Activated T-helper 17 cell treated with anti-CD3 and anti-CD28 coated beads, Interleukin-2, amount 50 U/mL, for 72 hours (primary cell): ENCODE measurements at regions not wholly inside any gene's neighbourhood (a gene's known extent, or its start where the extent isn't known, plus 50 kb on each side); places are given as distances from the start of the nearest gene placed in this dataset.

ENCODE experiments used
- ATAC-seq: fragments of 150-1000 bp; cut with Tn5 transposase; replicated peaks from 2 replicates; pipeline ENCODE4 v1.10.0; 2021; ENCODE audit warnings: mild to moderate bottlenecking, moderate library complexity
- H3K27ac Mint-ChIP-seq: one replicate; pipeline ENCODE4 v1.8.0; 2022; ENCODE audit warnings: mixed read lengths
- H3K27me3 Mint-ChIP-seq: one replicate; pipeline ENCODE4 v1.8.0; 2022; ENCODE audit warnings: mixed read lengths
- H3K36me3 Mint-ChIP-seq: one replicate; pipeline ENCODE4 v1.8.0; 2022; ENCODE audit warnings: low read depth, mild to moderate bottlenecking, mixed read lengths
- H3K4me1 Mint-ChIP-seq: one replicate; pipeline ENCODE4 v1.8.0; 2022; ENCODE audit warnings: mixed read lengths
- H3K4me3 Mint-ChIP-seq: one replicate; pipeline ENCODE4 v1.8.0; 2022; ENCODE audit warnings: mild to moderate bottlenecking, mixed read lengths
- H3K9me3 Mint-ChIP-seq: one replicate; pipeline ENCODE4 v1.8.0; 2022; ENCODE audit warnings: mixed read lengths

GRCh38 chr2:133718688-133719201 is 150.5 kb upstream of the NCKAP5 start:
- H3K27me3 Mint-ChIP-seq: peaks cover 4% of the 10 kb centered on the region
- H3K27ac Mint-ChIP-seq: no peak overlapping the region
- no peaks in the 10 kb centered on the region for H3K4me1 Mint-ChIP-seq
- no peak for ATAC-seq
- no peaks in the 10 kb centered on the region for H3K9me3 Mint-ChIP-seq
- no peaks in the 10 kb centered on the region for H3K36me3 Mint-ChIP-seq
- H3K4me3 Mint-ChIP-seq: no peak overlapping the region

- no peaks in the 10 kb centered on the region for H3K9me3 Mint-ChIP-seq
- peaks cover 4% of the 10 kb centered on the region for H3K27me3 Mint-ChIP-seq
- ATAC-seq: no peak
- no peaks in the 10 kb centered on the region for H3K36me3 Mint-ChIP-seq
- H3K4me1 Mint-ChIP-seq: no peaks in the 10 kb centered on the region
- H3K4me3 Mint-ChIP-seq: no peak overlapping the region
- no peak overlapping the region for H3K27ac Mint-ChIP-seq
These were observed 152.2 kb upstream of the NCKAP5 start for GRCh38 chr2:133720429-133720828.

GRCh38 chr2:133721118-133721517 is 152.9 kb upstream of the NCKAP5 start:
- peaks cover 4% of the 10 kb centered on the region for H3K27me3 Mint-ChIP-seq
- no peak for ATAC-seq

GRCh38 chr2:133723133-133723532 is 154.9 kb upstream of the NCKAP5 start:
- Mint-ChIP-seq H3K9me3 (no peaks in the 10 kb centered on the region), H3K27ac (no peak overlapping the region), H3K4me3 (no peak overlapping the region), H3K4me1 (no peaks in the 10 kb centered on the region), H3K36me3 (no peaks in the 10 kb centered on the region), H3K27me3 (peaks cover 4% of the 10 kb centered on the region)
- no peak for ATAC-seq

More at GRCh38 chr2:133721118-133721517, 152.9 kb upstream of the NCKAP5 start:
- Mint-ChIP-seq H3K27ac (no peak overlapping the region), H3K9me3 (no peaks in the 10 kb centered on the region), H3K4me1 (no peaks in the 10 kb centered on the region), H3K4me3 (no peak overlapping the region), H3K36me3 (no peaks in the 10 kb centered on the region)

DNA sequence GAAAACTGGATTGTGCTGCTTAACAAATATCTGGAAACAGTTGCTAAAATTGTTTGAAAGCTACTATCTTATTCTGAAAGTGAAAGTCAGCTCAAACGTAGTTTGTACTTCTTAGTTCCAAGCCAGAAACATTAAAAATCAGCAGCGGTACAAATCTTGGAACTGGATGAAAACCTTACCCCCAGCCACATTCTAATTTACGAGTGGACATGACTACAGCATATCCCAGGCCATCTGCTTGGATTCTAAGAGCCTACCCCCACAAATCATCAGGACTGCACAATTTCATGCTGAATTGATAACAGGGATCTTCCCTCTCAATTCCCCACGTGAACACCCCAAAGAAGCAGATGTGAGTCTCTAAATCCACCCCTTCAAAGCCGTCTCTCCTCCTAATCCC is 158.7 kb upstream of the NCKAP5 start:
- no peak for ATAC-seq
- H3K27me3 Mint-ChIP-seq: no peaks in the 10 kb centered on the region
- H3K27ac Mint-ChIP-seq: no peak overlapping the region
- H3K9me3 Mint-ChIP-seq: no peaks in the 10 kb centered on the region
- no peaks in the 10 kb centered on the region for H3K4me1 Mint-ChIP-seq
- no peaks in the 10 kb centered on the region for H3K36me3 Mint-ChIP-seq
- H3K4me3 Mint-ChIP-seq: no peak overlapping the region

DNA sequence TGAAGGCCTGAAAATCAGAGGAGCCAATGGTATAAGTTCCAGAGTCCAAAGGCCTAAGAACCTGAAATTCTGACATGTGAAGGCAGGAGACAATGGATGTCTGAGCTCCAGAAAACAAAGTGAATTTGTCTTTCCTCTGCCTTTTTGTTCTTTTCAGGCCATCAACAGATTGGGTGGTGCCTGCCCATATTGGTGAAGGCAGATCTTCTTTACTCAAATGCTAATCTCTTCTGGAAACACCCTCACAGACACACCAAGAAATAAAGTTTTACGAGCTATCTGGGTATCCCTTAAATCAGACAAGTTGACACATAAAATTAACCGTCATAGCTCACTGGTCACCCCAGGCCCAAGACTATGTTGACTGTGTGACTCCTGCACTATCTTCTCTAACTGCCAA is 163.8 kb upstream of the NCKAP5 start:
- Mint-ChIP-seq H3K4me3 (no peak overlapping the region), H3K27me3 (peaks cover 12% of the 10 kb centered on the region), H3K9me3 (no peaks in the 10 kb centered on the region), H3K27ac (no peak overlapping the region), H3K4me1 (no peaks in the 10 kb centered on the region), H3K36me3 (no peaks in the 10 kb centered on the region)
- no peak for ATAC-seq

- Mint-ChIP-seq H3K4me3 (no peak overlapping the region), H3K4me1 (no peaks in the 10 kb centered on the region), H3K9me3 (no peaks in the 10 kb centered on the region), H3K36me3 (no peaks in the 10 kb centered on the region), H3K27ac (no peak overlapping the region), H3K27me3 (peaks cover 12% of the 10 kb centered on the region)
- ATAC-seq: peak; percentile 23
These were observed 165.0 kb upstream of the NCKAP5 start for GRCh38 chr2:133732982-133733900.

- no peak overlapping the region for H3K27ac Mint-ChIP-seq
These were observed 165.6 kb upstream of the NCKAP5 start for GRCh38 chr2:133733901-133734255.

GRCh38 chr2:133734716-133735495 is 166.6 kb upstream of the NCKAP5 start:
- no peak overlapping the region for H3K4me3 Mint-ChIP-seq
- no peaks in the 10 kb centered on the region for H3K9me3 Mint-ChIP-seq
- H3K4me1 Mint-ChIP-seq: no peaks in the 10 kb centered on the region
- no peak overlapping the region for H3K27ac Mint-ChIP-seq
- ATAC-seq: no peak
- H3K27me3 Mint-ChIP-seq: peaks cover 12% of the 10 kb centered on the region
- no peaks in the 10 kb centered on the region for H3K36me3 Mint-ChIP-seq

More at GRCh38 chr2:133733901-133734255, 165.6 kb upstream of the NCKAP5 start:
- Mint-ChIP-seq H3K9me3 (no peaks in the 10 kb centered on the region), H3K4me1 (no peaks in the 10 kb centered on the region), H3K36me3 (no peaks in the 10 kb centered on the region), H3K4me3 (no peak overlapping the region), H3K27me3 (peaks cover 12% of the 10 kb centered on the region)
- no peak for ATAC-seq

- H3K9me3 Mint-ChIP-seq: no peaks in the 10 kb centered on the region
- H3K27ac Mint-ChIP-seq: no peak overlapping the region
- no peaks in the 10 kb centered on the region for H3K4me1 Mint-ChIP-seq
- no peak for ATAC-seq
- peaks cover 15% of the 10 kb centered on the region for H3K27me3 Mint-ChIP-seq
- H3K4me3 Mint-ChIP-seq: no peak overlapping the region
- H3K36me3 Mint-ChIP-seq: no peaks in the 10 kb centered on the region
These were observed 168.4 kb upstream of the NCKAP5 start for GRCh38 chr2:133736674-133737073.

DNA sequence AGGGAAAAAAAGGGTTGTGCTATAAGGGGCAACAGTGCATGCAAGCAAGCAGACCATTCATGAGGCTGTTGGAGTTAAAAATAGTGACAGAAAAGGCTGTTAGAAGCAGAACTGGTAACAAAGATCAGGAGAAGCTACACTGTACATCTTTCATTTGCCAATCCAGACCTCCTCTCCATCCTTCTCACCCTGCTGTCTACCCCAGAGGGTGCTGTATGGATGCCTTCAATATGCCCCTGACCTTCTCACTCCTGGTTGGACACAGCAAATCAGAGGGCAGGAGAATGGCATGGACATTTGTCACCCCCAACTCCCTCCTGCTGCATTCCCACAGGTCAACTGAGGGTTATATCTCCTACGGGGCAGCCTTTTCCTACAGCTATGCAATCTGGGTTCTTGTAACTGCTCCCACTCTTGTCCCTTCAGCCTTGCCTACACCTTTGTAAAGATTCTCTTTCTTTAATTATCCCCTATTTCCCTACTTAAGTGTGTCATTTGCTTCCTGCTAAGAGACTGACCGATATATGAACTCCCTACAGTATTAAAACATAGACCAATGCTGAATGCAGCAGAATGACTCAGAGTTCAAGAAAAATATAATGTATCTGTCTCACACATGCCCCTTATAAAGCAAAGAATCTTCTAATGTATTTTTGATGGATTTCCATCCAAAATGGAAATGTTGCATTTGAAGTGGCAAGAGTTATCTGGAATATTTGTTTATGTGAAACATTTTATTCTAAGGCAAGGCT is 169.2 kb upstream of the NCKAP5 start:
- Mint-ChIP-seq H3K36me3 (no peaks in the 10 kb centered on the region), H3K27ac (no peak overlapping the region), H3K4me3 (no peak overlapping the region), H3K9me3 (no peaks in the 10 kb centered on the region), H3K4me1 (no peaks in the 10 kb centered on the region), H3K27me3 (peaks cover 15% of the 10 kb centered on the region)
- ATAC-seq: no peak

- Mint-ChIP-seq H3K4me3 (no peak overlapping the region), H3K36me3 (no peaks in the 10 kb centered on the region), H3K9me3 (no peaks in the 10 kb centered on the region), H3K4me1 (no peaks in the 10 kb centered on the region), H3K27ac (no peak overlapping the region), H3K27me3 (peaks cover 21% of the 10 kb centered on the region)
- no peak for ATAC-seq
These were observed 170.8 kb upstream of the NCKAP5 start for GRCh38 chr2:133739039-133739438.

- Mint-ChIP-seq H3K4me3 (no peak overlapping the region), H3K9me3 (no peaks in the 10 kb centered on the region), H3K27ac (no peak overlapping the region), H3K27me3 (peaks cover 17% of the 10 kb centered on the region), H3K4me1 (no peaks in the 10 kb centered on the region), H3K36me3 (no peaks in the 10 kb centered on the region)
- ATAC-seq: no peak
These were observed 172.2 kb upstream of the NCKAP5 start for GRCh38 chr2:133740500-133740899.

- no peak for ATAC-seq
- H3K4me3 Mint-ChIP-seq: no peak overlapping the region
- H3K36me3 Mint-ChIP-seq: no peaks in the 10 kb centered on the region
- no peaks in the 10 kb centered on the region for H3K9me3 Mint-ChIP-seq
- H3K4me1 Mint-ChIP-seq: no peaks in the 10 kb centered on the region
- no peak overlapping the region for H3K27ac Mint-ChIP-seq
- peaks cover 9% of the 10 kb centered on the region for H3K27me3 Mint-ChIP-seq
These were observed 179.9 kb upstream of the NCKAP5 start for GRCh38 chr2:133748007-133748700.
